Epidermal melanocyte (primary cell): ENCODE measurements at regions not wholly inside any gene's neighbourhood (a gene's known extent, or its start where the extent isn't known, plus 50 kb on each side); places are given as distances from the start of the nearest gene placed in this dataset.

Experiments used
- DNase-seq: peaks from one replicate; pipeline ENCODE4 v3.0.0; 2011; ENCODE audit warnings: low spot score; ENCODE audit not compliant: insufficient read length

- DNase-seq: no peak
Measured at GRCh38 chr2:198441901-198442300, 637.5 kb downstream of the PLCL1 start.

- no peak for DNase-seq
Measured at GRCh38 chr2:198441246-198441645, 636.9 kb downstream of the PLCL1 start.

- DNase-seq: no peak
Measured at GRCh38 chr2:198440833-198441232, 636.4 kb downstream of the PLCL1 start.

- DNase-seq: no peak
Measured at GRCh38 chr2:198438331-198438730, 633.9 kb downstream of the PLCL1 start.

GRCh38 chr2:198424112-198424511 is 619.7 kb downstream of the PLCL1 start:
- DNase-seq: no peak

- DNase-seq: no peak
Measured at GRCh38 chr2:198417836-198418235, 613.4 kb downstream of the PLCL1 start.

- DNase-seq: no peak
Measured at GRCh38 chr2:198414976-198415375, 610.6 kb downstream of the PLCL1 start.

- DNase-seq: no peak
Measured at GRCh38 chr2:198411936-198412335, 607.5 kb downstream of the PLCL1 start.

GRCh38 chr2:198408171-198408570 is 603.8 kb downstream of the PLCL1 start:
- no peak for DNase-seq

GRCh38 chr2:198405311-198405710 is 600.9 kb downstream of the PLCL1 start:
- DNase-seq: no peak

GRCh38 chr2:198401644-198402043 is 597.3 kb downstream of the PLCL1 start:
- no peak for DNase-seq

- DNase-seq: no peak
Measured at GRCh38 chr2:198400999-198401398, 596.6 kb downstream of the PLCL1 start.

- no peak for DNase-seq
Measured at GRCh38 chr2:198394208-198394607, 589.8 kb downstream of the PLCL1 start.

GRCh38 chr2:198390670-198391069 is 586.3 kb downstream of the PLCL1 start:
- DNase-seq: no peak

GRCh38 chr2:198387677-198388076 is 583.3 kb downstream of the PLCL1 start:
- no peak for DNase-seq

- DNase-seq: no peak
Measured at GRCh38 chr2:198385856-198386255, 581.5 kb downstream of the PLCL1 start.

GRCh38 chr2:198385326-198385725 is 580.9 kb downstream of the PLCL1 start:
- DNase-seq: no peak

- DNase-seq: no peak
Measured at GRCh38 chr2:198383392-198383791, 579.0 kb downstream of the PLCL1 start.

- DNase-seq: no peak
Measured at GRCh38 chr2:198382811-198383210, 578.4 kb downstream of the PLCL1 start.

GRCh38 chr2:198376677-198377076 is 572.3 kb downstream of the PLCL1 start:
- no peak for DNase-seq

GRCh38 chr2:198375083-198375410 is 570.7 kb downstream of the PLCL1 start:
- DNase-seq: no peak

GRCh38 chr2:198374375-198375082 is 570.1 kb downstream of the PLCL1 start:
- no peak for DNase-seq

- DNase-seq: no peak
Measured at GRCh38 chr2:198371921-198372543, 567.6 kb downstream of the PLCL1 start.
